ENCODE measurements at regions not wholly inside any gene's neighbourhood (a gene's known extent, or its start where the extent isn't known, plus 50 kb on each side); places are given as distances from the start of the nearest gene placed in this dataset.

DNA sequence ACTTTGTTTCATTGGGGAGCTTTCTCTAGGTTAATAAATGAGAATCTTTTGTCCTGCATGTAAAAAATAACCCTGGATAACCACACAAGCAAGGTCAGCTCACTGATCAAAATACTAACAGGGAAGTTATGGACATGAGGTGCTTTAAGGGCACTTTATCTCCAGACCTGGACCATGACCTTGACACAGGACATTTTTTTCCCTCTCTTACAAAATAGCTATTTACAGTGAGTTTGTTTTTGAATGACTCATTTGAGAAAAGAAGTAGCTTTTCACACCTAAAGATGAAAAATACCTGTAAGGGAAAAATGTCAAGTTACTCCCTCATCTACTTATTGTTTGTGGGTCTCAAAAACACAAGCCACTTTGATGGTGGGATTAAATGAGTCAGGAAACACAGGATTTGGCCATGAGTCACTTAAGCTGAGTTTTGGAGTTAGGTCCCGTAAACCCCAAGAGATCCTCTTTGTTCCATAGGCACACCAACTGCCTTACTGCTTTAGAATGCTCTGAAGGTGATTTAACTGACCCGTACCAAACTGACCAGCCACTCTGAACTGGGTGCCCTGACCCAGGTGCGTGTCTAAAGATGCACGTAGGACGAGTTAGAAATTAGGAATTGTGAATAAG lies 479.3 kb upstream of the NXPH2 start:
- TF ChIP-seq, protein P1, sequence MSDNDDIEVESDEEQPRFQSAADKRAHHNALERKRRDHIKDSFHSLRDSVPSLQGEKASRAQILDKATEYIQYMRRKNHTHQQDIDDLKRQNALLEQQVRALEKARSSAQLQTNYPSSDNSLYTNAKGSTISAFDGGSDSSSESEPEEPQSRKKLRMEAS (IDR thresholded peaks at IDR 0.05; ENCODE audit: low read depth): no peak
- TF ChIP-seq SIN3A (IDR thresholded peaks at IDR 0.05; ENCODE audit: borderline replicate concordance, low read depth, low read length) (no peak), JUND (IDR thresholded peaks at IDR 0.05) (no peak), NRF1 (IDR thresholded peaks at IDR 0.05; ENCODE audit: low read depth, low read length) (no peak), GATA2 (CRISPR knock-in tag; IDR thresholded peaks at IDR 0.05) (no peak)
- TF ChIP-seq, protein P2, sequence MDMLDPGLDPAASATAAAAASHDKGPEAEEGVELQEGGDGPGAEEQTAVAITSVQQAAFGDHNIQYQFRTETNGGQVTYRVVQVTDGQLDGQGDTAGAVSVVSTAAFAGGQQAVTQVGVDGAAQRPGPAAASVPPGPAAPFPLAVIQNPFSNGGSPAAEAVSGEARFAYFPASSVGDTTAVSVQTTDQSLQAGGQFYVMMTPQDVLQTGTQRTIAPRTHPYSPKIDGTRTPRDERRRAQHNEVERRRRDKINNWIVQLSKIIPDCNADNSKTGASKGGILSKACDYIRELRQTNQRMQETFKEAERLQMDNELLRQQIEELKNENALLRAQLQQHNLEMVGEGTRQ (IDR thresholded peaks at IDR 0.05; ENCODE audit: borderline replicate concordance, low read depth, low read length): no peak

Data from SK-N-SH (cell line).